Peyer's patch (tissue), 4 donors: ENCODE measurements at regions not wholly inside any gene's neighbourhood (a gene's known extent, or its start where the extent isn't known, plus 50 kb on each side); places are given as distances from the start of the nearest gene placed in this dataset.
"Not testable (repeated sequence)": the region's sequence is repeated elsewhere in the genome, so short reads cannot be mapped to it uniquely, and the experiment has no call there.

Source experiments
- POLR2A ChIP-seq, 2 donors: fragments of 450-650 bp; IDR thresholded peaks; one replicate each; pipeline ENCODE4 v1.5.1; 2017; ENCODE audit warnings: antibody characterized with exemption in 2 of 2, mild to moderate bottlenecking in 2 of 2, moderate library complexity in 2 of 2
- TF ChIP-seq, protein P1 (sequence below), 6 experiments: fragments of 450-650 bp in 4 of 6; fragments of 200-600 bp in 2 of 6; sonication (generic) in 1 of 6; IDR thresholded peaks; one replicate each; pipeline ENCODE4 v1.5.1; 2017 to 2019; ENCODE audit warnings: antibody characterized with exemption in 6 of 6, mild to moderate bottlenecking in 3 of 6, moderate library complexity in 1 of 6

DNA sequence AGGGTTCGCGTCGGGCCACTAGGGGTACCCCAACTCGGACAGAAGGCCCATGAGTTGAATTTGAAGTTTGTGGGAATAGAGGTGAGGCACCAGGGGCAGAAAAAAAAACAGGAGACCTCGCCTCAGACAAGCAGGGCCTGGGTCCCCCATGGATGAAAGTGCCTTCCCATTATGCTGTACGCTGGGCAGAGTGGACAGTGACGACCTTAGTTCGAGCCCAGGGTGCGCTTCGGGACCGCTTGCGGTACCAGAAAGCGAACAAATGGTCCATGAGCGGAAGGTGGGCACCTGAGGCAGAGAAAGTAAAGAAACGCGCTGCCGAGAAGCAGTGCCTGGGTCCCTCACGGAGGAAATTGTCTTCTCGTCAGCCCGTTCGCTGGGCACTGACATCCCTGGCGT, 400.8 kb upstream of the TPTE start:
- TF ChIP-seq, protein P1, sequence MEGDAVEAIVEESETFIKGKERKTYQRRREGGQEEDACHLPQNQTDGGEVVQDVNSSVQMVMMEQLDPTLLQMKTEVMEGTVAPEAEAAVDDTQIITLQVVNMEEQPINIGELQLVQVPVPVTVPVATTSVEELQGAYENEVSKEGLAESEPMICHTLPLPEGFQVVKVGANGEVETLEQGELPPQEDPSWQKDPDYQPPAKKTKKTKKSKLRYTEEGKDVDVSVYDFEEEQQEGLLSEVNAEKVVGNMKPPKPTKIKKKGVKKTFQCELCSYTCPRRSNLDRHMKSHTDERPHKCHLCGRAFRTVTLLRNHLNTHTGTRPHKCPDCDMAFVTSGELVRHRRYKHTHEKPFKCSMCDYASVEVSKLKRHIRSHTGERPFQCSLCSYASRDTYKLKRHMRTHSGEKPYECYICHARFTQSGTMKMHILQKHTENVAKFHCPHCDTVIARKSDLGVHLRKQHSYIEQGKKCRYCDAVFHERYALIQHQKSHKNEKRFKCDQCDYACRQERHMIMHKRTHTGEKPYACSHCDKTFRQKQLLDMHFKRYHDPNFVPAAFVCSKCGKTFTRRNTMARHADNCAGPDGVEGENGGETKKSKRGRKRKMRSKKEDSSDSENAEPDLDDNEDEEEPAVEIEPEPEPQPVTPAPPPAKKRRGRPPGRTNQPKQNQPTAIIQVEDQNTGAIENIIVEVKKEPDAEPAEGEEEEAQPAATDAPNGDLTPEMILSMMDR (IDR thresholded peaks at IDR 0.05), result not testable (repeated sequence)
- TF ChIP-seq POLR2A (IDR thresholded peaks at IDR 0.05), result not testable (repeated sequence)
